GF-D8 (cell line): ENCODE measurements at regions not wholly inside any gene's neighbourhood (a gene's known extent, or its start where the extent isn't known, plus 50 kb on each side); places are given as distances from the start of the nearest gene placed in this dataset.
"Not testable (repeated sequence)": the region's sequence is repeated elsewhere in the genome, so short reads cannot be mapped to it uniquely, and the experiment has no call there.

Experiments used
- DNase-seq: peaks from one replicate; lab custom pipeline; 2025; lab: John Stamatoyannopoulos, UW

GRCh38 chr5:56659971-56660370 is 155.4 kb upstream of the MAP3K1 start:
- DNase-seq: no peak

GRCh38 chr5:56658972-56659371 is 156.4 kb upstream of the MAP3K1 start:
- no peak for DNase-seq

GRCh38 chr5:56656846-56657726 is 158.3 kb upstream of the MAP3K1 start:
- no peak for DNase-seq

GRCh38 chr5:56651893-56652292 is 163.5 kb upstream of the MAP3K1 start:
- no peak for DNase-seq

GRCh38 chr5:56650386-56650785 is 165.0 kb upstream of the MAP3K1 start:
- DNase-seq: no peak

GRCh38 chr5:56649569-56649968 is 165.8 kb upstream of the MAP3K1 start:
- no peak for DNase-seq

- no peak for DNase-seq
Measured at GRCh38 chr5:56648460-56649034, 166.8 kb upstream of the MAP3K1 start.

GRCh38 chr5:56647099-56647850 is 168.1 kb upstream of the MAP3K1 start:
- no peak for DNase-seq

- no peak for DNase-seq
Measured at GRCh38 chr5:56641635-56642260, 173.6 kb upstream of the MAP3K1 start.

GRCh38 chr5:56640763-56641406 is 174.5 kb upstream of the MAP3K1 start:
- DNase-seq: no peak

- DNase-seq: no peak
Measured at GRCh38 chr5:56639476-56639875, 175.9 kb upstream of the MAP3K1 start.

- DNase-seq: no peak
Measured at GRCh38 chr5:56638768-56639238, 176.5 kb upstream of the MAP3K1 start.

GRCh38 chr5:56638061-56638621 is 177.2 kb upstream of the MAP3K1 start:
- no peak for DNase-seq

GRCh38 chr5:56637321-56637920 is 177.9 kb upstream of the MAP3K1 start:
- DNase-seq: no peak

GRCh38 chr5:56633950-56634349 is 181.4 kb upstream of the MAP3K1 start:
- no peak for DNase-seq

- no peak for DNase-seq
Measured at GRCh38 chr5:56632939-56633338, 182.4 kb upstream of the MAP3K1 start.

GRCh38 chr5:56632199-56632598 is 183.2 kb upstream of the MAP3K1 start:
- no peak for DNase-seq

GRCh38 chr5:56631719-56632118 is 183.6 kb upstream of the MAP3K1 start:
- no peak for DNase-seq

GRCh38 chr5:56628616-56629015 is 186.7 kb upstream of the MAP3K1 start:
- DNase-seq: not testable (repeated sequence)

- DNase-seq: no peak
Measured at GRCh38 chr5:56625541-56625940, 189.8 kb upstream of the MAP3K1 start.

- DNase-seq: no peak
Measured at GRCh38 chr5:56624751-56625150, 190.6 kb upstream of the MAP3K1 start.
